GM18868 (cell line): ENCODE measurements at regions not wholly inside any gene's neighbourhood (a gene's known extent, or its start where the extent isn't known, plus 50 kb on each side); places are given as distances from the start of the nearest gene placed in this dataset.
"Not testable (repeated sequence)": the region's sequence is repeated elsewhere in the genome, so short reads cannot be mapped to it uniquely, and the experiment has no call there.

Experiments used
- ATAC-seq: cut with Tn5 transposase; IDR thresholded peaks from one replicate; pipeline ENCODE4 v1.9.1; 2021; ENCODE audit warnings: mild to moderate bottlenecking, moderate library complexity; ENCODE audit not compliant: unreplicated experiment

DNA sequence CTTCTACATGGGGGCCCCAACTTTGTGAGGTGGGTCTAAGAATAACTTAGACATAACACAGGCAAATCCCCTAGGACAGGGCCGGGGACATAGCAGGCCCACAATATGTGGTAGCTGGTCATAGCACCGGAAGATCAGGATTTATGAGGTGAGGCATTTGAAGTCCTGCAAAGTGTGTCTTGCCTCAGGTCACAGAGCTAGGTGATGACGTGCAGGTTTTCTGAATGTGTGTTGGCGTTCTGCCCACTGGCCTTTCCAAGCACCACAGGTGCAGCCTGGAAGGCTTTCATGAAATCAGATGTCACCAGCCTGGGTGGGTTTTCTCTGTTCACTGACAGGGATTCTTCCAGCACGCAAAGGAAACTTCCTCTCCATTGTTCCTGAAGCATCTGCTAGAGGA, 119.1 kb downstream of the LRATD1 start:
- ATAC-seq: no peak

GRCh38 chr2:14752295-14752694, 119.8 kb downstream of the LRATD1 start:
- peak; percentile 77 for ATAC-seq

GRCh38 chr2:14756122-14756541, 123.6 kb downstream of the LRATD1 start:
- ATAC-seq: no peak

DNA sequence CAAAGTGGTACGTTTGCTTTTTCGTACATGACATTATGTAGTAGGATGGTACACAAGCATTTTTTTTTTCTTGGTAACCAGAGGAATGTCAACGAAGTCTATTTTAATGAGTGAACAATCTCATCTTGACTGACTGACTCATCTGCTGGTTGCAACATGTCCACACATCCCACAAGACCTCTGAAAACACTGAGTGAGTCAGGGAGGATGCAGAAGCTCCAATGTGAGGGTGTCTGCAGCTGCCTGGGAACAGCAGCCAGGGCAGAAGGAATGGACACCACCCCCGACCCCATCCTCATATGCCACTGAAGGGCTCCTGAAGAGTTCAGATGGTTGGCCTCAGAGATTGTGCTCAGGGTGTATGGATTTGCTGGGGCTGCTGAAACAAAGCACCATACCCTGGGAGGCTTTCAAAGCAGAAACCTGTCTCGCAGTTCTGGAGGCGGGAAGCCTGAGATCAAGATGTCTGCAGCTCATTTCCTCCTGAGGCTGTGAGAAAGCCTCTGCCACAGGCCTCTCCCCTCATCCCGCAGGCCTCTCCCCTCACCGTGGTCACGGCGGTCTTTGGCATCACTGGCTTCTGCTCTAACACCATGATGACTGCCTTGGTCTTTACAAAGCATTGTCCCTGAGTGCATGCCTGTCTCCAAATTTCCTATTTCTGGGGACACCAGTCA, 124.6 kb downstream of the LRATD1 start:
- no peak for ATAC-seq

- no peak for ATAC-seq
Measured at GRCh38 chr2:14759082-14759481, 126.6 kb downstream of the LRATD1 start.

DNA sequence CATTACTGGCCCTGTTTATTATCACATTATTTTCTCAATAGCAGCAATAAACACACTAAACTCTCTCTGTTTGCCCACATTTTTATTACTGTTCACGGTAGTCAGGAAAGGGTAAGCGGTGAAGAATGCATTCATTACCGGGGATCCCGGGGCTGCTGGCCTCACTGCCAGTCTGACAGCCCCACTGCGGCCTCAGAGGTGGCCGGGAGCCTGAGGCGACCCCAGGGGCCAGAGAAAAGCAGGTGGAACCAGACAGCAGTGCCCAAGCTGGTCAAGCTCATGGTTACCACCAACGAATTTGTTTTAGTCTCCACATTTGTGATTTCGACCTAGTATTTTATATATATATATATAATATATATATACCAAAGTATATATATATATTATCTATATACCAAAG, 127.7 kb downstream of the LRATD1 start:
- no peak for ATAC-seq

GRCh38 chr2:14761118-14761517, 128.6 kb downstream of the LRATD1 start:
- no peak for ATAC-seq

- no peak for ATAC-seq
Measured at GRCh38 chr2:14773696-14774095, 141.2 kb downstream of the LRATD1 start.

DNA sequence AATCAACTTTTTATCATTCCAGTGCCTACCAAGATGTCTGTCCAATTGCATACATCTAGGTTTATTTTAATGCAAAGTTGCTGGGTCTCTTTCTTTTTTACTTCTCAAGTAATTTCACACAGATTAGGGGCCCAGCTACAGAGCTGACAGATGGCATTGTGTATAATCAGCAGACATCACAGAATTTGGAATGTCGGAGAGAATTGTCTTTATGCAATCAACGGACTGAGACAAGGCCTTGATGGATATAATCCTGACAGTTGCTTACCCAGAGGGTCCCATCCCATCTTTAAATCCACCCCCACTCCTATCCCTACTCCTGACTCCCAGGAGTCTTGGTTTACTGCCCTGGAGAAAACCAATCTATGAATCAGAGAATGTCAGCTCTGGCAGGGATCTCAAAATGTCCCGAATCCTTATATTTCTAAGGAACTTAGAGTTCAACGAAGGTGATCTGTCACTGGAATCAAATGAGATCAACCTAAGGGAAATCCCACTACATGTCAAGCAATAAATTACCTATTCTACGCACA, 142.0 kb downstream of the LRATD1 start:
- ATAC-seq: no peak

- no peak for ATAC-seq
Measured at GRCh38 chr2:14776216-14776615, 143.7 kb downstream of the LRATD1 start.

DNA sequence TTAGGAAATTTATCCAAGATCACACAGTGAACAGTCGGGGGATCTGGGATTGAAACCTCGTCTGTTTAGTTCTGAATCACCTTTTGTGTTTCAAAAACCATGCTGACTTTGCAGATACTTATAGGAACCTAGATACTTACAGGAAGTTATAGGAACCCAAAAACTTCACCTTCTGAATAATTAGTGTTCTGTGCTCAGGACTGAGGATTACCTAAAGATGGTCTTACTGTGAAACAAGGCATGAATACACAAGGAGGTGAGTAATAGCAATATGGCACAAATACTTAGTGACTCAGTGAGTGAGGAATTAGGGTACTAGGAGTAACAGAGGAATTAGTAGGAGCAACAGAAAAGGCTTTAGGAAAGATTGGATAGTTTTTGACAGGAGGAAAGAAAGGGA, 145.5 kb downstream of the LRATD1 start:
- ATAC-seq: no peak

- ATAC-seq: no peak
Measured at GRCh38 chr2:14779252-14779651, 146.7 kb downstream of the LRATD1 start.

DNA sequence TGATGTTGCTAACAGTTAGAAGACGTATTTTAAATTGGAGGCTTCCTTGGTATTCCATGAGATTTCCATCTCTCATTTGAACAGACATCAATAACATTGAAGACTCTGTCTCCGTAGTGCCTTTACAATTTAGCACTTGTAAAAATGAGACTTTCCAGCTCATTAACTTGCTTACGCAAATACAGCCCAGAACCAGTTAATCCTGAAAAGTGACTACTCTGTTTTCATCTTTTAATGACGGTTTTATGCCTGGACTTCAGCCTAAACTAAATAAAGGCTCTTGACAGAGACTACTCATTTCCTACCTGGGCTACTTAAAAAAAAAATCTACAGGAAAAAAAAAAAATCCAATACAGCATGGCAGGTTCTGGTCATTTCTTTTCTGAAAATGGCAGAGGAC, 148.6 kb downstream of the LRATD1 start:
- no peak for ATAC-seq

DNA sequence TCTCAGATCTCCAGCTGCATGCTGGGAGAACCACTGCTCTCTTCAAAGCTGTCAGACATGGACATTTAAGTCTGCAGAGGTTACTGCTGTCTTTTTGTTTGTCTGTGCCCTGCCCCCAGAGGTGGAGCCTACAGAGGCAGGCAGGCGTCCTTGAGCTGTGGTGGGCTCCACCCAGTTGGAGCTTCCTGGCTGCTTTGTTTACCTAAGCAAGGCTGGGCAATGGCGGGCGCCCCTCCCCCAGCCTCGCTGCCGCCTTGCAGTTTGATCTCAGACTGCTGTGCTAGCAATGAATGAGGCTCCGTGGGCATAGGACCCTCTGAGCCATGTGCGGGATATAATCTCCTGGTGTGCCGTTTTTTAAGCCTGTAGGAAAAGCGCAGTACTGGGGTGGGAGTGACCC, 156.3 kb downstream of the LRATD1 start:
- ATAC-seq: not testable (repeated sequence)

DNA sequence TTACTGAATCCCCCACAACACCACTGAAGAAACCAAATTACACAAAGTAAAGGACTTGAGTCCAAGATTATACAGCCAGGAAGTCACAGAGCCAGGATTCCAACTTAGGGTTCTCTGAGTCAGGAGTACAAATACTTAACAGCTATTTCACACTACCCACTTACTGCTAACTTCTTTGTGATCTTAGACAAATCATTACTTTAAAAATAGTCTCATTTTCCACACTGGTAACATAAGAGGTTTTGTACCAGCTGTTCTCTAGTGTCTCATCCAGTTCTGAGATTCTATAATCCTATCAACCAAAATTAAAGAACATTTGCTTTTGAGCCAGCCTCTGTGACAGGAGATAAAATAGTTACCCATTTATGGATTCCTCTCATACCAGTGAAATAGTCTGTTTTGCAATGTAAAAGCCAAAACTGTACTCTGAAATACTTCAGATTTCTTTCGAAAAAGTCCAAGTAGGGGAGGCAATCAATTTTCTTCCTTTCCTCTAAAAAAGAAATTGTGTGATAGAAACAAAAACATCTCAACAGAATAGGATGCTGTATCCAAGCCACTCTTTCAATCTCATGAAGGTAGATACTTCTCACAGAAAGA, 157.6 kb downstream of the LRATD1 start:
- ATAC-seq: no peak

- ATAC-seq: no peak
Measured at GRCh38 chr2:14803994-14804393, 171.5 kb downstream of the LRATD1 start.

- no peak for ATAC-seq
Measured at GRCh38 chr2:14804902-14805301, 172.4 kb downstream of the LRATD1 start.

- ATAC-seq: no peak
Measured at GRCh38 chr2:14806613-14807012, 174.1 kb downstream of the LRATD1 start.

DNA sequence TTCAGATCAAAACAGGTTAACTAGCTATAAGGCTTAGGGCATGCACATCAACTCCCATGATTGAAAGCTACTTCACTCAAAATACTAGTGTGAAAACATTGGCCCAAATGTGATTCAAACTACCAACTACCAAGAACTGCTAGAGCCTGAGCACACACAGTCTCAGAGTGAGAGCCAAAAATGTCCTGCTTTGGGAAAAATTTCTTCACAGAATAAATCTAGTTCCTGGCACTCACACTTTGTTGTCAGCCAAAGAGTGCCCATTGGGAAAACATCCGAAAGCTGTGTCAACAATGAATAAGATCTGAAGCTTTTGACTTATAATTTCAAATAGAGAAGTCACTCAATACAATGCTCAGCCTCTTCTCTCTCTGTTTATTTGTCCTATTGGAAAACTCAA, 182.7 kb downstream of the LRATD1 start:
- no peak for ATAC-seq

DNA sequence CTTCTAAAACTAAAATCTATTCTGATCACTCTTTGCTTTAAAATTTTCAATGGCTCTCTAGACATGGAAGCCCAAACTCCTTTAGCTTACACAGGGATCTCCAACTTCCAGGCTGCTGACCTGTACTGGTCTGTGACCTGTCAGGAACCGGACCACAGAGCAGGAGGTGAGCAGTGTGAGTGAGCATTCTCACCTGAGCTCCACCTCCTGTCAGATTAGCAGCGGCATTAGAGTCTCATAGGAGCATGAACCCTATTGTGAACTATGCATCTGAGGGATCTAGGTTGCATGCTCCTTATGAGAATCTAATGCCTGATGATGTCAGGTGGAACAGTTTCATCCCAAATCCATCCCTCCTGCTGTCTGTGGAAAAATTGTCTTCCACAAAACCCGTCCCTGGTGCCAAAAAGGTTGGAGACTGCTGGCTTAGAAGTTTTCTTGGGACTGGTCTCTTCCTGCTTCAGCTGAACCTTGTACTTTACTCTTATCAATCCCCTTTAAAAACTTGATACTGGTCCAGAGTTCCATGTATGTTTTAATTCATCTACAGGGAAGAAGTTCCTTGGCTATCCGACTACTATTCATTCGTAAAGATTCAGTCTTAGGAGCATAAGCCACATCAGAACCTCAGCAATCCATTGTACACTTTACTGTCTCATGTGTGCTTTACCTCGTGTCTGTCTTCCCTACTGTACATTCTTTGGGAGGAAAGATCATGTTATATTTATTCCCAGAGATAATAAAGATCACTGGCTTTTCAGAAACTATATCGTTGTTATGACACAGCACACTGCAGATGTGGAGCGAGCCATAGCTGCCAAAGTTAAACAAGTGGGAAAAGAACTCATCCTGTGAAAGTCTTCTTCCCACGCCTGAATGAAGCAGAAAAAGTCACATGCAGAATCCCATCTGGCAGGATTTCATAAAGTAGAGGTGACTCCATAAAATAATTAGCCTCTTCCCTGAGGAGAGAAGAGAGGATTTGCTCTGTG, 183.8 kb downstream of the LRATD1 start:
- ATAC-seq: no peak

DNA sequence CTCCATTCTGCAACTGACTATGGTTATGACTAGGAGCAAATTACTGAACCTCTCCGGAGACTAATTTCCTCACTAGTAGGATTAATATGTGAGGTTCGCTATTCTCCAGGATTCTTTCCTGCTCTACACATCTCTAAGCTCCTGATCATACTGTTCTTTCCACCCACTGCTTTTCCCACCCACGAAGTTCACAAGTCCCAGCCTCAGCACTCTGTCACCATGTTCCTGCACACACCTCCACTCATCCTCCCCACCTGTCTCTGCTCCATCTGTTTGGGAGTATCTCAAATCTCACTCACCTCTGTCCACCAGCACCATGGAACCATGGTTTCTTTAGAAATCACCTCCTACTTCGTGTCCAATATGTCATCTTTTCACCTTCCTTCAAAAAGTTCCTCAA, 185.3 kb downstream of the LRATD1 start:
- ATAC-seq: no peak
